K562 (cell line): ENCODE measurements at regions not wholly inside any gene's neighbourhood (a gene's known extent, or its start where the extent isn't known, plus 50 kb on each side); places are given as distances from the start of the nearest gene placed in this dataset.

ENCODE experiments used
- ATAC-seq: fragments of 200-7000 bp; cut with Tn5 transposase; 3 replicates; pipeline ENCODE4 v1.9.1; 2020; ENCODE audit warnings: moderate library complexity
- BruUV-seq: library from RNA; stranded (reverse); fragments of 400-500 nt; replicated peaks from 2 replicates; lab custom pipeline; 2021; lab: Mats Ljungman, UMichigan
- CTCF ChIA-PET: fragments of 300-600 bp; formaldehyde crosslinking; extraction: SDS; loops from one replicate; lab custom pipeline; 2021; ENCODE audit warnings: low intra/inter-chr PET ratio; lab: Yijun Ruan, JAX
- POLR2A ChIA-PET: fragments of 300-600, 350-650 bp; sonication (Branson Sonifier 250); formaldehyde crosslinking; extraction: SDS; loops from one replicate; lab custom pipeline; 2021; ENCODE audit warnings: antibody characterized with exemption, inconsistent platforms; lab: Yijun Ruan, JAX
- DNase-seq, 4 experiments: peaks; one replicate each; pipeline versions ENCODE4 v3.0.0 to v3.0.0-alpha.2; 2011 to 2018; ENCODE audit warnings: low spot score in 3 of 4, mixed read lengths in 3 of 4; ENCODE audit errors: extremely low read depth in 1 of 4
- FAIRE-seq: peaks from 2 replicates; lab custom pipeline; 2011; peaks lifted over from hg19 to GRCh38; lab: Jason Lieb, UNC
- H2AFZ ChIP-seq: 2 replicates; pipeline ENCODE4 v1.6.0; 2011; ENCODE audit warnings: low read depth, low read length, control low read depth, inconsistent platforms
- H3K27ac ChIP-seq: fragments of 200-600 bp; 3 replicates; pipeline ENCODE4 v1.8.0; 2011; ENCODE audit warnings: low read depth, mild to moderate bottlenecking, control low read depth, inconsistent platforms, low read length, moderate library complexity, mixed read lengths; ENCODE audit errors: extremely low read depth
- H3K27me3 ChIP-seq, 2 experiments: fragments of 300-600 bp in 1 of 2; 2 replicates in 1 of 2; 3 replicates in 1 of 2; pipeline versions ENCODE4 v1.6.0 to v1.8.0; 2011; ENCODE audit warnings: inconsistent platforms in 2 of 2, low read length in 2 of 2, mild to moderate bottlenecking in 1 of 2, mixed read lengths in 1 of 2, moderate library complexity in 1 of 2; ENCODE audit not compliant: control insufficient read depth in 2 of 2, insufficient read depth in 2 of 2
- H3K36me3 ChIP-seq: fragments of 300-600 bp; 3 replicates; pipeline ENCODE4 v1.8.0; 2011; ENCODE audit warnings: mild to moderate bottlenecking, low read length, inconsistent platforms; ENCODE audit not compliant: control insufficient read depth, insufficient read depth
- H3K4me1 ChIP-seq, 2 experiments: fragments of 200-600 bp in 1 of 2; replicated peaks in 1 of 2; 2 replicates in 1 of 2; 3 replicates in 1 of 2; pipeline versions ENCODE4 v1.5.1 to v1.8.0; 2011; ENCODE audit warnings: inconsistent platforms in 2 of 2, low read length in 2 of 2, mild to moderate bottlenecking in 1 of 2, mixed read lengths in 1 of 2, moderate library complexity in 1 of 2; ENCODE audit not compliant: control insufficient read depth in 2 of 2, insufficient read depth in 2 of 2
- H3K4me2 ChIP-seq: 2 replicates; pipeline ENCODE4 v1.6.1; 2011; ENCODE audit warnings: low read length, control low read depth, inconsistent platforms, mixed read lengths; ENCODE audit not compliant: insufficient read depth
- H3K4me3 ChIP-seq: fragments of 200-600 bp; sonication (generic), shearing (Covaris generic); 2 replicates; pipeline ENCODE4 v1.5.1; 2016; ENCODE audit warnings: control low read depth, inconsistent platforms
- H3K79me2 ChIP-seq: fragments of 200-600 bp; 3 replicates; pipeline ENCODE4 v1.8.0; 2011; ENCODE audit warnings: low read length, inconsistent platforms; ENCODE audit not compliant: control insufficient read depth, insufficient read depth
- H3K9ac ChIP-seq, 2 experiments: 2 replicates each; pipeline versions ENCODE4 v1.6.0 to v1.6.1; 2011; ENCODE audit warnings: low read depth in 2 of 2, low read length in 2 of 2, control low read depth in 1 of 2, inconsistent platforms in 1 of 2, mild to moderate bottlenecking in 1 of 2, mixed read lengths in 1 of 2; ENCODE audit not compliant: insufficient read depth in 1 of 2
- H3K9me1 ChIP-seq: one replicate; pipeline ENCODE4 v1.6.0; 2011; ENCODE audit warnings: inconsistent platforms, mild to moderate bottlenecking, low read length, moderate library complexity; ENCODE audit not compliant: control insufficient read depth, insufficient read depth
- H3K9me3 ChIP-seq: replicated peaks from 2 replicates; pipeline ENCODE4 v1.5.1; 2011; ENCODE audit warnings: low read depth, low read length, inconsistent platforms; ENCODE audit not compliant: control insufficient read depth, insufficient read depth
- H4K20me1 ChIP-seq: replicated peaks from 2 replicates; pipeline ENCODE4 v1.6.1; 2011; ENCODE audit warnings: low read length, inconsistent platforms, mixed read lengths; ENCODE audit not compliant: control insufficient read depth, insufficient read depth
- GABPA ChIP-seq: fragments of 200-800 bp; sonication (Bioruptor generic); conservative IDR thresholded peaks from 2 replicates; pipeline ENCODE4 v1.6.1; 2016; ENCODE audit warnings: low read depth, missing genetic modification characterization, missing compliant biosample characterization
- HSF4 ChIP-seq: fragments of 250-450 bp; sonication (Bioruptor Pico); IDR thresholded peaks from 2 replicates; pipeline ENCODE4 v2.1.2; 2022; ENCODE audit warnings: mild to moderate bottlenecking, moderate library complexity, borderline replicate concordance
- KDM5B ChIP-seq: fragments of 200-600 bp; sonication (generic); IDR thresholded peaks from 2 replicates; pipeline ENCODE4 v1.6.1; 2012; ENCODE audit warnings: low read depth, mild to moderate bottlenecking, moderate library complexity, low read length, control low read depth, inconsistent platforms; ENCODE audit not compliant: insufficient replicate concordance
- PRPF4 ChIP-seq: fragments of 200-400 bp; formaldehyde crosslinking; IDR thresholded peaks from one replicate; pipeline ENCODE4 v1.6.1; 2017; ENCODE audit warnings: low read length, low read depth, mild to moderate bottlenecking; ENCODE audit not compliant: insufficient read depth, poor library complexity, severe bottlenecking
- RBM25 ChIP-seq: fragments of 200-400 bp; formaldehyde crosslinking; IDR thresholded peaks from 2 replicates; pipeline ENCODE4 v1.6.1; 2018; ENCODE audit warnings: low read length, low read depth, moderate library complexity; ENCODE audit not compliant: severe bottlenecking
- RCOR1 ChIP-seq, 2 experiments: IDR thresholded peaks; 2 replicates each; pipeline ENCODE4 v1.6.1; 2012; ENCODE audit warnings: low read depth in 2 of 2, low read length in 2 of 2, borderline replicate concordance in 1 of 2, improper control_type of control experiment in 1 of 2
- ZBTB40 ChIP-seq, 2 experiments: fragments of 450-650 bp in 1 of 2; sonication (generic) in 1 of 2; formaldehyde crosslinking in 1 of 2; IDR thresholded peaks; 2 replicates each; pipeline versions ENCODE4 v1.7.1 to v1.9.0; 2016 to 2022; ENCODE audit warnings: inconsistent platforms in 1 of 2, mild to moderate bottlenecking in 1 of 2, missing genetic modification reagents in 1 of 2
- ZNF707 ChIP-seq: fragments of 250-450 bp; sonication (Bioruptor Pico); conservative IDR thresholded peaks from 2 replicates; pipeline ENCODE4 v1.8.0; 2022; ENCODE audit warnings: inconsistent platforms, mild to moderate bottlenecking, moderate library complexity
- WGBS: fragments of 100-300 bp; shearing (Covaris generic); methylation state at CpG from one replicate; pipeline ENCODE4 v1.1.6; 2016; ENCODE audit warnings: low coverage, mixed read lengths; ENCODE audit not compliant: insufficient coverage; ENCODE audit errors: missing lambda C conversion rate; 5-methylcytosine and 5-hydroxymethylcytosine counted together
- in situ Hi-C: fragments of 300-500 bp; cut with MboI; formaldehyde crosslinking; loops from 4 replicates; pipeline ENCODE4 v1.15.0; 2018; ENCODE audit warnings: inconsistent platforms, mixed read lengths
- intact Hi-C: fragments of 100-400 bp; cut with micrococcal nuclease; formaldehyde crosslinking; loops from 2 replicates; pipeline ENCODE4 v1.14.2; 2022

GRCh38 chr10:108612485-108612884 is 1310.8 kb downstream of the XPNPEP1 start:
- H4K20me1 ChIP-seq = no peaks in the 10 kb centered on the region
- intact Hi-C loops (no loop called here), in situ Hi-C loops (no loop called here)
- DNase-seq (no peak), ATAC-seq (no peak), FAIRE-seq (no peak)
- no peak overlapping the region for H3K4me2 ChIP-seq
- no peak overlapping the region for H3K4me3 ChIP-seq
- no peak overlapping the region for H3K27ac ChIP-seq
- ChIA-PET CTCF (no interaction called here), POLR2A (no interaction called here)
- WGBS = 6% methylated on average over 3 of the region's 3 CpGs
- no peaks in the 10 kb centered on the region for H3K79me2 ChIP-seq
- no peak for TF ChIP-seq RBM25
- no peak for TF ChIP-seq PRPF4
- TF ChIP-seq RCOR1 (IDR thresholded peaks at IDR 0.05; ENCODE audit: borderline replicate concordance in 1 of 2, low read depth in 2 of 2, low read length in 2 of 2) = no peak
- no peak for TF ChIP-seq ZNF707 (CRISPR knock-in tag)
- TF ChIP-seq GABPA (tag) = no peak
- TF ChIP-seq HSF4 (CRISPR knock-in tag) = no peak
- TF ChIP-seq KDM5B = no peak
- TF ChIP-seq ZBTB40 (IDR thresholded peaks at IDR 0.05) = no peak
- TF ChIP-seq ZBTB40 (CRISPR knock-in tag; IDR thresholded peaks at IDR 0.05) = no peak
- H3K36me3 ChIP-seq = no peaks in the 10 kb centered on the region
- BruUV-seq = no TSS peak
- no peaks in the 10 kb centered on the region for H3K4me1 ChIP-seq
- H3K9ac ChIP-seq = no peak overlapping the region
- no peaks in the 10 kb centered on the region for H3K9me3 ChIP-seq
- no peak overlapping the region for H2AFZ ChIP-seq
- no peaks in the 10 kb centered on the region for H3K27me3 ChIP-seq
- no peaks in the 10 kb centered on the region for H3K9me1 ChIP-seq
